HepG2 (cell line): ENCODE measurements at regions not wholly inside any gene's neighbourhood (a gene's known extent, or its start where the extent isn't known, plus 50 kb on each side); places are given as distances from the start of the nearest gene placed in this dataset.

Experiments
- FOXO1 ChIP-seq: sonication (generic); formaldehyde crosslinking; IDR thresholded peaks from 2 replicates; pipeline ENCODE4 v1.4.0; 2020; ENCODE audit warnings: missing genetic modification reagents
- SNAPC2 ChIP-seq: sonication (generic); formaldehyde crosslinking; IDR thresholded peaks from 2 replicates; pipeline ENCODE4 v1.8.1; 2022; ENCODE audit warnings: mild to moderate bottlenecking, missing genetic modification reagents

GRCh38 chr15:66625531-66625930 is 59.7 kb upstream of the LCTL start:
- no peak for TF ChIP-seq SNAPC2 (CRISPR knock-in tag)
- no peak for TF ChIP-seq FOXO1 (CRISPR knock-in tag)
